GM19455 (cell line): ENCODE measurements at regions not wholly inside any gene's neighbourhood (a gene's known extent, or its start where the extent isn't known, plus 50 kb on each side); places are given as distances from the start of the nearest gene placed in this dataset.
"Not testable (repeated sequence)": the region's sequence is repeated elsewhere in the genome, so short reads cannot be mapped to it uniquely, and the experiment has no call there.

Experiments
- ATAC-seq: cut with Tn5 transposase; IDR thresholded peaks from one replicate; pipeline ENCODE4 v1.9.1; 2021; ENCODE audit not compliant: unreplicated experiment

- ATAC-seq: no peak
Measured at GRCh38 chr9:90466441-90466840, 176.2 kb downstream of the DIRAS2 start.

- ATAC-seq: no peak
Measured at GRCh38 chr9:90469435-90469834, 173.2 kb downstream of the DIRAS2 start.

- ATAC-seq: no peak
Measured at GRCh38 chr9:90469865-90470387, 172.7 kb downstream of the DIRAS2 start.

- no peak for ATAC-seq
Measured at GRCh38 chr9:90476058-90476457, 166.6 kb downstream of the DIRAS2 start.

- no peak for ATAC-seq
Measured at GRCh38 chr9:90477535-90477934, 165.1 kb downstream of the DIRAS2 start.

- no peak for ATAC-seq
Measured at GRCh38 chr9:90478821-90479220, 163.8 kb downstream of the DIRAS2 start.

- ATAC-seq: no peak
Measured at GRCh38 chr9:90485028-90485427, 157.6 kb downstream of the DIRAS2 start.

GRCh38 chr9:90489066-90489465 lies 153.6 kb downstream of the DIRAS2 start:
- ATAC-seq: no peak

- no peak for ATAC-seq
Measured at GRCh38 chr9:90499761-90500160, 142.9 kb downstream of the DIRAS2 start.

GRCh38 chr9:90502134-90502533 lies 140.5 kb downstream of the DIRAS2 start:
- no peak for ATAC-seq

GRCh38 chr9:90504486-90504885 lies 138.1 kb downstream of the DIRAS2 start:
- ATAC-seq: no peak

GRCh38 chr9:90505695-90506094 lies 136.9 kb downstream of the DIRAS2 start:
- ATAC-seq: no peak

- not testable (repeated sequence) for ATAC-seq
Measured at GRCh38 chr9:90506402-90506801, 136.2 kb downstream of the DIRAS2 start.

GRCh38 chr9:90507621-90508020 lies 135.0 kb downstream of the DIRAS2 start:
- ATAC-seq: no peak

- ATAC-seq: no peak
Measured at GRCh38 chr9:90508940-90509339, 133.7 kb downstream of the DIRAS2 start.

- ATAC-seq: no peak
Measured at GRCh38 chr9:90511711-90512110, 130.9 kb downstream of the DIRAS2 start.

- ATAC-seq: no peak
Measured at GRCh38 chr9:90514877-90515276, 127.7 kb downstream of the DIRAS2 start.

- no peak for ATAC-seq
Measured at GRCh38 chr9:90515510-90515909, 127.1 kb downstream of the DIRAS2 start.

- no peak for ATAC-seq
Measured at GRCh38 chr9:90517103-90517502, 125.5 kb downstream of the DIRAS2 start.

GRCh38 chr9:90521811-90522570 lies 120.6 kb downstream of the DIRAS2 start:
- ATAC-seq: no peak

GRCh38 chr9:90523958-90524357 lies 118.7 kb downstream of the DIRAS2 start:
- ATAC-seq: no peak

GRCh38 chr9:90526386-90526785 lies 116.2 kb downstream of the DIRAS2 start:
- no peak for ATAC-seq

- not testable (repeated sequence) for ATAC-seq
Measured at GRCh38 chr9:90536094-90536493, 106.5 kb downstream of the DIRAS2 start.
